HUES48 (cell line): ENCODE measurements at regions not wholly inside any gene's neighbourhood (a gene's known extent, or its start where the extent isn't known, plus 50 kb on each side); places are given as distances from the start of the nearest gene placed in this dataset.

Experiments
- H3K27ac ChIP-seq: one replicate; pipeline ENCODE4 v1.7.0; 2013; ENCODE audit warnings: low read depth, low read length, inconsistent platforms
- H3K27me3 ChIP-seq: 2 replicates; pipeline ENCODE4 v1.6.1; 2013; ENCODE audit warnings: mild to moderate bottlenecking, low read length; ENCODE audit not compliant: control insufficient read depth, insufficient read depth
- H3K36me3 ChIP-seq: 2 replicates; pipeline ENCODE4 v1.6.1; 2013; ENCODE audit warnings: low read length; ENCODE audit not compliant: control insufficient read depth, insufficient read depth
- H3K4me1 ChIP-seq: 2 replicates; pipeline ENCODE4 v1.6.1; 2013; ENCODE audit warnings: mild to moderate bottlenecking, low read length; ENCODE audit not compliant: control insufficient read depth, insufficient read depth
- H3K4me3 ChIP-seq: 2 replicates; pipeline ENCODE4 v1.5.1; 2013; ENCODE audit warnings: mild to moderate bottlenecking, low read depth, low read length
- H3K9ac ChIP-seq: 2 replicates; pipeline ENCODE4 v1.6.1; 2013; ENCODE audit warnings: mild to moderate bottlenecking, low read depth, low read length, moderate library complexity
- H3K9me3 ChIP-seq: 2 replicates; pipeline ENCODE4 v1.6.1; 2013; ENCODE audit warnings: low read length; ENCODE audit not compliant: control insufficient read depth, insufficient read depth

DNA sequence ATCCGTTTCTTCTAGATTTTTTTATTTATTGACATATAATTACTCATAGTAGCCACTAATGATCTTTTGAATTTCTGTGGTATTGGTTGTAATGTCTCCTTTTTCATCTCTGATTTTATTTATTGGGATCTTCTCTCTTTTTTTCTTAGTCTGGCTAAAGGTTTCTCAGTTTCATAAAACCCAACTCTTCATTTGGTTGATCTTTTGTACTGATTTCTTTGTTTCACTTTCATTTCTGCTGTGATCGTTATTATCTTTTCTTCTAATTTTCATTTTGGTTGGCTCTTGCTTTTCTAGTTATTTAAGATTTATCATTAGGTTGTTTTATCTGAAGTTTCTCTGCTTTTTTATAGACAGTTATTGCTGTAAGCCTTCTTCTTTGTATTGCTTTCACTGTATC lies 463.6 kb upstream of the CRIM1 start:
- Histone ChIP-seq H3K27me3 (no peaks in the 10 kb centered on the region), H3K36me3 (no peaks in the 10 kb centered on the region), H3K9ac (no peak overlapping the region), H3K4me1 (no peaks in the 10 kb centered on the region), H3K27ac (no peak overlapping the region), H3K4me3 (no peak overlapping the region), H3K9me3 (no peaks in the 10 kb centered on the region)

DNA sequence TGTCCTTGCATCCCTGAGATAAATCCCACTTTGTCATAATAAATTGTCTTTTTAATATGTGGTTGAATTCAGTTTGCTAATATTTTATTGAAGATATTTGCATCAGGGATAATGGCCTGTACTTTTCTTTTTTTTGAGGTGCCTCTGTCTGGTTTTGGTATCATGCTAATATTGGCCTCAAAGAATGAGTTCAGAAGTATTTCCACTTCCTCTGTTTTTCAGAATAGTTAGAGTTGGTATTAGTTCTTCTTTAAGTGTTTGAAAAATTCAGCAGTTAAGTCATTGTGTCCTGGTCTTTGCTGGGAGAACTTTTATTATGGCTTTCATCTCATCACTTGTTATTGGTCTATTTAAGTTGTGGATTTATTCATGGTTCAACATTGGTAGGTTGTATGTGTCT lies 464.1 kb upstream of the CRIM1 start:
- Histone ChIP-seq H3K4me3 (no peak overlapping the region), H3K9me3 (no peaks in the 10 kb centered on the region), H3K9ac (no peak overlapping the region), H3K36me3 (no peaks in the 10 kb centered on the region), H3K27ac (no peak overlapping the region), H3K4me1 (no peaks in the 10 kb centered on the region), H3K27me3 (no peaks in the 10 kb centered on the region)

DNA sequence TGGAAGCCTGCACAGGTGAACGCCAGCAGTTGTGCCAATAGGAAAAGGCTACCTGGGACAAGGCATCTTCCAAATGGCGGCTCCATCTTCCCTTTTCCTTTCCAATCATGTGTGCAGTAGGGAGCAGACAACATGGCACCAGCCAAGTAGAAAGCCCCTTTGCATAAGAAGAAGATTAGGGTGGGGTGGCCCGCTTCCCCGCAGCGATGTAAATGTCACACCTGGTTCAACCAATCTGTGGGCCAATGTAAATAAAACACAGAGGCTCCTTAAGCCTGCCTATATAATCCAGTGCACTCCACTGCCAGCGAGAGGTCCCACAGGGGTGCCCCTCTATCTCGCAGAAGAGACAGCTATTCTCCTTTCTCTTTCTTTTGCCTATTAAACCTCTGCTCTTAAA lies 468.4 kb upstream of the CRIM1 start:
- no peaks in the 10 kb centered on the region for H3K36me3 ChIP-seq
- no peak overlapping the region for H3K9ac ChIP-seq
- H3K9me3 ChIP-seq: no peaks in the 10 kb centered on the region
- H3K4me1 ChIP-seq: no peaks in the 10 kb centered on the region
- no peaks in the 10 kb centered on the region for H3K27me3 ChIP-seq
- H3K27ac ChIP-seq: no peak overlapping the region
- no peak overlapping the region for H3K4me3 ChIP-seq

DNA sequence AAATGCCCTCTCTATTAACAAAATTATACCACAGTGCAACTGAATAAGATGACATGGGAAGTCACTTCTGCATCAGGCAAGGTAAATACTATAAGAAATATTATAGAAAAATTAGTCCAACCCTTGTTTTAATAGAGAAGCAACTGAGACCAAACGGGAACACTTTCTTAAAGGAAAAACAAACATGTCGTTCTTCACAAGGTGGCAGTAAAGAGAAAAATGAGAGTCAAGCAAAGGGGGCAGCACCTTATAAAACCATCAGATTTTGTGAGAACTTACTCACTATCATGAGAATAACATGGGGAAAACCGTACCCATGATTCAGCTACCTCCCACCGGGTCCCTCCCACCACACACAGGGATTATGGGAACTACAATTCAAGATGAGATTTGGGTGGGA lies 481.7 kb upstream of the CRIM1 start:
- Histone ChIP-seq H3K9ac (no peak overlapping the region), H3K27me3 (no peaks in the 10 kb centered on the region), H3K36me3 (no peaks in the 10 kb centered on the region), H3K4me1 (0 out of 2 replicates have a peak, but pooled peaks cover 5% of the 10 kb centered on the region), H3K4me3 (no peak overlapping the region), H3K9me3 (no peaks in the 10 kb centered on the region; the same call in 1 of the 2 replicates), H3K27ac (no peak overlapping the region)

DNA sequence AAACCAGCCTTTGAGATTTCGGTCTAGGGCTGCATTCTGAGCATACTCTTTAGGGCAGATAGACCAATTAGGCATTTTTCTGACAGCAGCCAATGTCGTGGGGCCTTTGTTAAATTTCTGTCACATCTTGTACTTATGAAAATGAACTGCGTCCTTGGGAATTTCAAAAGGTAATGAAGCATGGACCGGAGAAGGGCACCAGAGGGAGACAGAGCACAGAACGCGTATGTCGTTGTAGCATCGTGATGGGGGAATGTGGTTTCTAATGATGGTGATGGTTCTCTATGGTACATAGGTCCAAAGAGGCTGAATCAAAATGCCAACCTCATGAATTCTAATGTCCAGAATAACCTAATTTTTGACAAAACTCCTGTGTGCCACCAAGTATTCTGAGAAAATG lies 483.9 kb upstream of the CRIM1 start:
- no peaks in the 10 kb centered on the region; the same call in 1 of the 2 replicates for H3K9me3 ChIP-seq
- H3K9ac ChIP-seq: no peak overlapping the region
- no peaks in the 10 kb centered on the region for H3K27me3 ChIP-seq
- H3K36me3 ChIP-seq: no peaks in the 10 kb centered on the region
- H3K4me1 ChIP-seq: 0 out of 2 replicates have a peak, but pooled peaks cover 5% of the 10 kb centered on the region
- no peak overlapping the region for H3K27ac ChIP-seq
- H3K4me3 ChIP-seq: no peak overlapping the region

DNA sequence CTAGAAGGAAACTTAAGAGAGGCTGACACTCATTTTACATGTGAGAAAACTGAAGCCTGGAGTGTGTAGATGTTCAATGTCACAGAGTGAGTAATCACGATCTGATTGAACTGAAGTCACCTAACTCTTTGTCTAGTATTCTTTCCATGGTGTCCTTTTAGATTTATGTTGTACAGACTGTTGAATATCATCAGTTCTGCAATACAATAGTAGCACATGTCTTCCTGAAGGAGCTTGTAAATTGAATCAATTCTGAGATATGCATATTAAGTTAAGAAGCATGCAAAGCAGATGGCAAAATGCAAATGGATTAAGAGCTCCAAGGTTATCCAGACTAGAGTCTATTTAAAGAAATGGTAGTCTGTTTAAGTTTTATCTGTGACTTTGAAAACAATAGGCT lies 484.9 kb upstream of the CRIM1 start:
- H3K9ac ChIP-seq: no peak overlapping the region

DNA sequence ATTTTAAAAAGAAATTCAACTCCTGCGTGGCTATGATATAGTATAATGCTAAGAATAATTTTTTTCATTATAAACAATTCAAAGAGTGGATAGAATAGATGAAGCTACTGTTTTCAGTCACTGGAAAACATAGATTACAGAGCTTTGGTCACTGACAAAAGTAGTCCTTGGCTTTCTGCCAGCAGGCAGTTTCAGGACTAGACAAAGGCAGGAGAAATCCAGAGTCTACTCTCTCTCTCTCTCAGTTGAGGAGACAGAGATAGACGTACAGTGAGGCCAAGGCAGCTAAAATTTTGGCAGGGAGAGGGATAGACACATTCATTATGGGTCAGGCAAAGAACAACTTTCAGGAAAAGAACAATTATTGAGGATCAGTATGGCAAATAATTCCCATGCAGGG lies 491.4 kb upstream of the CRIM1 start:
- H3K27ac ChIP-seq: no peak overlapping the region
- no peaks in the 10 kb centered on the region for H3K9me3 ChIP-seq
- no peak overlapping the region for H3K9ac ChIP-seq
- no peaks in the 10 kb centered on the region for H3K27me3 ChIP-seq
- no peak overlapping the region for H3K4me3 ChIP-seq
- no peaks in the 10 kb centered on the region for H3K4me1 ChIP-seq
- H3K36me3 ChIP-seq: no peaks in the 10 kb centered on the region

More for the DNA sequence above, 484.9 kb upstream of the CRIM1 start:
- no peaks in the 10 kb centered on the region for H3K27me3 ChIP-seq
- H3K9me3 ChIP-seq: no peaks in the 10 kb centered on the region; the same call in 1 of the 2 replicates
- H3K4me3 ChIP-seq: no peak overlapping the region
- H3K27ac ChIP-seq: no peak overlapping the region
- H3K4me1 ChIP-seq: 0 out of 2 replicates have a peak, but pooled peaks cover 5% of the 10 kb centered on the region
- H3K36me3 ChIP-seq: no peaks in the 10 kb centered on the region

DNA sequence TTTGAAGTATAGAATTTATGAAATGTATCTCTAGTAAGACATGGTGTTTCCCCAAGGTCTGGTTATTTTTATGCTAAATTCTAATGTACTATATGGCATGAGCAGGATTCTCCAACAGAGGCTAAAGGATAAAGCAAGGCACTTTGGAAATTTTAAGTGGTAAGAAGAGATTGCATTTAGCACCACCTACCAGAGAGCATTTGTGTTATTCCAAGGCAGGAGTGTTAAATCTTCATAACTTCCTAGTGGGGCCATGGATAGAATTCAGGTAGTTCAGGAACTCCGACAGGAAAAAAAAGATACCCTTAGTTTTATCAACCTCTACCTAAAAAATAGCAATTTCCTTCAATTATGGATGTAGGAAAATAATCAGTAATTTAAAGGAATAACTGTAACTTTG lies 497.4 kb upstream of the CRIM1 start:
- H3K36me3 ChIP-seq: no peaks in the 10 kb centered on the region
- H3K27me3 ChIP-seq: no peaks in the 10 kb centered on the region
- no peak overlapping the region for H3K9ac ChIP-seq
- no peak overlapping the region for H3K4me3 ChIP-seq
- H3K9me3 ChIP-seq: no peaks in the 10 kb centered on the region
- no peak overlapping the region for H3K27ac ChIP-seq
- peaks cover 9% of the 10 kb centered on the region for H3K4me1 ChIP-seq

DNA sequence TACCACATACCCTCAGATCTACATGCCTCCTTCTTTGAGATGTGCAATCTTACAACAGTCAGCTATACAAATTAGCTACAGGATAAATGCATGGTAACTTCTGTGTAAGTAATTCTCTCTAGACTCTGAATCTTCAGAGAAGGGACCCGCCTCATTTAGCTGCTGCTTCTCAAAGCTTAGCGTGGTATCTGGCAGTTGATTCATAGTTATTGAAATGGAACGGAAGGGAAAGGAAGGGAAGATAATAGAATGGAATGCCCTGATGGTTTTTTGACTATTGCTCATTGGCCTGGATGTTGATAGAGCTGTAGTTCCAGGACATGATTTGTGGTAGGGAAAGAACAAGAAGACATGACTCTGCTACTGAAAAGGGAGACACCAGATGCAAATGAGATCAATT lies 498.1 kb upstream of the CRIM1 start:
- no peak overlapping the region for H3K4me3 ChIP-seq

DNA sequence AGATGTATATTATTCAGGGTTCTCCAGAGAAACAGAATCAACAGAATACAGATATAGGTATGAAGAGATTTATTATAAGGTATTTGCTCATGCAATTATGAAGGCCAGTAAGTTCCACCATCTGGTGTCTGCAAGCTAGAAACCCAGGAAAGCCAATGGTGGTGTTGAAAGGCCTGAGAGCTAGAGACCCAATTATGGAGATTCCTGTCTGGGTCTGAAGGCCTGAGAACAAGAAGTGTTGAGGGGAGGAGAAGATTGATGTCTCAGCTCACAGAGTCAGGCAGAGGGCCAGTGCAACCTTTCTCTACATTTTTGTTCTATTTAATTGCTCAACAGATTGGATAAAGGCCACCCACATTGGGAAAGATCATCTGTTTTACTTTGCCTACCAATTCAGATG lies 524.2 kb upstream of the CRIM1 start:
- no peaks in the 10 kb centered on the region for H3K36me3 ChIP-seq
- H3K4me3 ChIP-seq: no peak overlapping the region
- no peak overlapping the region for H3K9ac ChIP-seq
- no peaks in the 10 kb centered on the region for H3K27me3 ChIP-seq
- H3K4me1 ChIP-seq: no peaks in the 10 kb centered on the region
- no peaks in the 10 kb centered on the region for H3K9me3 ChIP-seq
- H3K27ac ChIP-seq: no peak overlapping the region

More for the DNA sequence above, 498.1 kb upstream of the CRIM1 start:
- no peaks in the 10 kb centered on the region for H3K36me3 ChIP-seq
- H3K9me3 ChIP-seq: no peaks in the 10 kb centered on the region
- H3K9ac ChIP-seq: no peak overlapping the region
- no peak overlapping the region for H3K27ac ChIP-seq
- peaks cover 9% of the 10 kb centered on the region for H3K4me1 ChIP-seq
- no peaks in the 10 kb centered on the region for H3K27me3 ChIP-seq

DNA sequence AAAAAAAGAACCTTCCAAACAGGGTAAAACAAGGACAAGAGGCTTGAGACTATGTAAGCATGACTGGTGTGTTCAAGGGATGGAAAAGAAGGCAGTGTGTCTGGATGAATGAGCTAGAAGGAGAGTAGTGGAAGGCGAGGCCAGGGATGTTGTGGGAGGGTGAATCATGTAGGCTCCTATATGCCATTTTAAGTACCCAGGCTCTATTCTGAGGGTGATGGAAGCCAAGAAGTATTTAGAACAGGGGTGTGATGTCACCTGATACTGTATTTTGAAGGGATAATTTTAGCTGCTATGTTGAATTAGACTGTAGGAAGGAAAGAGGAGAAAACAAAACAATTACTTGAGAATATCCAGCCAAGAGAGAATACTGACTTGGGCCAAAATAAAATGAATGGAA lies 524.7 kb upstream of the CRIM1 start:
- H3K4me1 ChIP-seq: no peaks in the 10 kb centered on the region
- H3K9ac ChIP-seq: no peak overlapping the region
- H3K9me3 ChIP-seq: no peaks in the 10 kb centered on the region
- H3K4me3 ChIP-seq: no peak overlapping the region
- H3K36me3 ChIP-seq: no peaks in the 10 kb centered on the region
- no peak overlapping the region for H3K27ac ChIP-seq
- no peaks in the 10 kb centered on the region for H3K27me3 ChIP-seq

DNA sequence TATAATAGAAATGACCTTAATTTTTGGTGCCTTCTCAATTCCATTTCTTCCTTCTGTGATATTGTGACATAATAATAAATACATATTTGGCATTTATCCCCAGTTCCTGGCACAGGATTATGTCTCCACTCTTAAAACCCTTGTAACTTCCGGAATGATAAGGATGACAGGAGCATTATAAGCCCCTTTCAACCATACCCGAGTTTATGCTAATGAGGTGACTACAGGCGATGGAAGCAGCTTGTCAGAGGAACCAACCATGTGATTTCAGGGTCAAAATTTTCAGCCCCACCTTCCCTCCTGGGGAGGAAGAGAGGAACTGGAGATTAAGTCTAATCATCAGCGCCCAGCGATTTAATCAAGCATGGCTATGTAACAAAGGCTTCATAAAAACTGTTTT lies 528.5 kb upstream of the CRIM1 start:
- H3K36me3 ChIP-seq: no peaks in the 10 kb centered on the region

More for the DNA sequence above, 528.5 kb upstream of the CRIM1 start:
- H3K9ac ChIP-seq: no peak overlapping the region
- H3K4me3 ChIP-seq: no peak overlapping the region
- peaks cover 37% of the 10 kb centered on the region for H3K4me1 ChIP-seq
- H3K27me3 ChIP-seq: no peaks in the 10 kb centered on the region
- H3K9me3 ChIP-seq: no peaks in the 10 kb centered on the region
- no peak overlapping the region for H3K27ac ChIP-seq
